GM21528 (cell line): ENCODE measurements at regions not wholly inside any gene's neighbourhood (a gene's known extent, or its start where the extent isn't known, plus 50 kb on each side); places are given as distances from the start of the nearest gene placed in this dataset.
"Not testable (repeated sequence)": the region's sequence is repeated elsewhere in the genome, so short reads cannot be mapped to it uniquely, and the experiment has no call there.

ENCODE experiments used
- ATAC-seq: cut with Tn5 transposase; IDR thresholded peaks from one replicate; pipeline ENCODE4 v1.9.1; 2021; ENCODE audit warnings: mild to moderate bottlenecking, moderate library complexity; ENCODE audit not compliant: unreplicated experiment, low FRiP score

- ATAC-seq: no peak
Measured at GRCh38 chr10:9823268-9823930, 1194.3 kb upstream of the CELF2 start.

- no peak for ATAC-seq
Measured at GRCh38 chr10:9824631-9825071, 1193.0 kb upstream of the CELF2 start.

GRCh38 chr10:9825491-9826018 lies 1192.1 kb upstream of the CELF2 start:
- no peak for ATAC-seq

GRCh38 chr10:9828110-9828509 lies 1189.6 kb upstream of the CELF2 start:
- no peak for ATAC-seq

GRCh38 chr10:9833942-9834341 lies 1183.7 kb upstream of the CELF2 start:
- ATAC-seq: no peak

- no peak for ATAC-seq
Measured at GRCh38 chr10:9834434-9834833, 1183.2 kb upstream of the CELF2 start.

- no peak for ATAC-seq
Measured at GRCh38 chr10:9845075-9845474, 1172.6 kb upstream of the CELF2 start.

GRCh38 chr10:9848278-9848677 lies 1169.4 kb upstream of the CELF2 start:
- ATAC-seq: no peak

GRCh38 chr10:9848981-9849380 lies 1168.7 kb upstream of the CELF2 start:
- ATAC-seq: no peak

- no peak for ATAC-seq
Measured at GRCh38 chr10:9850415-9850814, 1167.3 kb upstream of the CELF2 start.

- no peak for ATAC-seq
Measured at GRCh38 chr10:9851808-9852207, 1165.9 kb upstream of the CELF2 start.

GRCh38 chr10:9853405-9854355 lies 1164.0 kb upstream of the CELF2 start:
- ATAC-seq: no peak

- ATAC-seq: not testable (repeated sequence)
Measured at GRCh38 chr10:9855451-9855850, 1162.2 kb upstream of the CELF2 start.

- ATAC-seq: no peak
Measured at GRCh38 chr10:9858816-9859215, 1158.9 kb upstream of the CELF2 start.

GRCh38 chr10:9860045-9860444 lies 1157.6 kb upstream of the CELF2 start:
- no peak for ATAC-seq

GRCh38 chr10:9863559-9864121 lies 1154.0 kb upstream of the CELF2 start:
- ATAC-seq: no peak

- no peak for ATAC-seq
Measured at GRCh38 chr10:9868499-9868898, 1149.2 kb upstream of the CELF2 start.

GRCh38 chr10:9869205-9869604 lies 1148.5 kb upstream of the CELF2 start:
- no peak for ATAC-seq

GRCh38 chr10:9869606-9870176 lies 1148.0 kb upstream of the CELF2 start:
- ATAC-seq: no peak

- no peak for ATAC-seq
Measured at GRCh38 chr10:9875353-9875752, 1142.3 kb upstream of the CELF2 start.

- no peak for ATAC-seq
Measured at GRCh38 chr10:9877978-9878377, 1139.7 kb upstream of the CELF2 start.
